Tibial artery (tissue), 4 donors: ENCODE measurements at regions not wholly inside any gene's neighbourhood (a gene's known extent, or its start where the extent isn't known, plus 50 kb on each side); places are given as distances from the start of the nearest gene placed in this dataset.

Experiments used
- DNase-seq, 2 donors: peaks; one replicate each; pipeline ENCODE4 v3.0.0-alpha.2; 2019
- H3K27ac ChIP-seq, 2 donors: fragments of 200-600 bp; sonication (generic) in 1 of 2; 1 replicate in 1 of 2; 2 replicates in 1 of 2; pipeline ENCODE4 v1.5.1; 2018 to 2019; ENCODE audit warnings: mild to moderate bottlenecking in 1 of 2
- H3K27me3 ChIP-seq, 2 donors: fragments of 200-600 bp; sonication (generic) in 1 of 2; one replicate each; pipeline versions ENCODE4 v1.5.1 to v1.6.0; 2016 to 2019
- H3K36me3 ChIP-seq, 3 donors: fragments of 200-600 bp; sonication (generic) in 2 of 3; one replicate each; pipeline ENCODE4 v1.5.1; 2016 to 2019; ENCODE audit warnings: mild to moderate bottlenecking in 2 of 3
- H3K4me1 ChIP-seq, 4 donors: fragments of 200-600 bp; sonication (generic) in 2 of 4; 1 replicate in 3 of 4; 2 replicates in 1 of 4; pipeline ENCODE4 v1.5.1; 2016 to 2019
- H3K4me3 ChIP-seq, 2 donors: fragments of 200-600 bp; sonication (generic) in 1 of 2; 1 replicate in 1 of 2; 2 replicates in 1 of 2; pipeline ENCODE4 v1.5.1; 2018 to 2019; ENCODE audit warnings: mild to moderate bottlenecking in 2 of 2
- H3K9me3 ChIP-seq, 3 donors: fragments of 200-600 bp; sonication (generic) in 1 of 3; one replicate each; pipeline ENCODE4 v1.5.1; 2016 to 2019
- CTCF ChIP-seq, 2 experiments: fragments of 200-600 bp in 1 of 2; fragments of 450-650 bp in 1 of 2; IDR thresholded peaks; one replicate each; pipeline ENCODE4 v1.5.1; 2017 to 2019; ENCODE audit warnings: antibody characterized with exemption in 2 of 2, mild to moderate bottlenecking in 1 of 2, moderate library complexity in 1 of 2
- intact Hi-C: fragments of 100-400 bp; cut with DNase I; formaldehyde crosslinking; loops from one replicate; pipeline ENCODE4 v1.15.0; 2023; ENCODE audit warnings: low total_unique reads

GRCh38 chr6:14258117-14258516, 140.5 kb downstream of the CD83 start:
- TF ChIP-seq CTCF (IDR thresholded peaks at IDR 0.05), result no peak
- Histone ChIP-seq H3K27ac (no peak overlapping the region), H3K9me3 (peaks cover 0 to 16% (median 0%) of the 10 kb centered on the region in 3 donors), H3K27me3 (no peaks in the 10 kb centered on the region), H3K36me3 (no peaks in the 10 kb centered on the region), H3K4me1 (no peaks in the 10 kb centered on the region), H3K4me3 (no peak overlapping the region)
- no peak for DNase-seq
- intact Hi-C loops, result no loop called here

DNA sequence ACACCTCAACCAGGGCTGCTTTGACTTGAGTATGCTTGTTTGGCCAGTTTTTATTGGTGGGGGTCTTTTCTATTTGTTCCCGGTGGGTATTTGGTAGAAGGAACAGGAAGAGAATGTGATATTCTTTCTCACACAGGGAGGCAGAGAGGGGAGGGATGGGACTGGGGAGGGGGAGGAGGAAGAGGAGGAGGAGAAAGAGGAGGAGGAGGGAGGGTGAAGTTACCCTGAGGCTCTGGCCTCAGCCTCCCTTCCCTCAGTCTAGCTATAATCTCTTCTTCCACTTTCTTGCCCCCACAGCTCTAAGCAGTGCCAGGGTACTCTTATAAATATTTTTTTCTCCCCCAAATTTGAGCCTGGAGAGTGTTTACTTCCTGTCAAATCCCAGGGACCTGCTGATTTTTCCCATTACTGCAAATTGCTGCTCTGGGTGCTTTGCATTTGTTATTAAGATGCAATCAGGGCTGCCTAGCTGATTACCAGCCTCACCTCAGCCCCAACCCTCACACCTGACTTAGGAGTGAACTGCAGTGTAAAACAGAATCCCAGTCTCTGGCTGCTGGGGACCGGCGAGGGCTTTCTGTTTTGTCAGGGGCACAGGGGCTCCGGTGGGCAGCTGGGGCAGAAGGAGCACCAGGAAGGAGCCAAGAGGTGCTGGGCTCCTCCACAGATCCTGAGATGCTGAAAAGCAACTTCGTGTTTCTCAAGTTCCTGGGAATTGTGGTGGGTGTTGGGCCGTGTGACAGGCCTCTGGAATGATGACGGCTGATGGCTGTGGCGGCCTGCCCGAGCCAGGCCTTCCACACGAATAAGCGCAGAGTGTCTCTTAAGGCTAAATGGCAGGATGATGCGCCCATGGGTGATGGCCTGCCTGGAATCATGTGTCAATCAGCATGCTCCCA, 141.4 kb downstream of the CD83 start:
- no peak overlapping the region for H3K27ac ChIP-seq
- no peak for DNase-seq
- H3K36me3 ChIP-seq, result no peaks in the 10 kb centered on the region
- intact Hi-C loops, result no loop called here
- H3K4me3 ChIP-seq, result no peak overlapping the region
- no peak for TF ChIP-seq CTCF (IDR thresholded peaks at IDR 0.05)
- no peaks in the 10 kb centered on the region for H3K27me3 ChIP-seq
- no peaks in the 10 kb centered on the region for H3K4me1 ChIP-seq
- peaks cover 0 to 22% (median 4%) of the 10 kb centered on the region in 3 donors for H3K9me3 ChIP-seq

- Histone ChIP-seq H3K9me3 (peaks cover 0 to 29% (median 7%) of the 10 kb centered on the region in 3 donors), H3K36me3 (no peaks in the 10 kb centered on the region), H3K27ac (no peak overlapping the region), H3K27me3 (no peaks in the 10 kb centered on the region), H3K4me3 (no peak overlapping the region), H3K4me1 (no peaks in the 10 kb centered on the region)
- no peak for DNase-seq
- intact Hi-C loops, result no loop called here
- no peak for TF ChIP-seq CTCF (IDR thresholded peaks at IDR 0.05)
These were observed 142.1 kb downstream of the CD83 start for GRCh38 chr6:14259594-14260152.

GRCh38 chr6:14260839-14261238, 143.3 kb downstream of the CD83 start:
- DNase-seq, result no peak
- no peaks in the 10 kb centered on the region for H3K4me1 ChIP-seq
- no peak overlapping the region for H3K4me3 ChIP-seq
- intact Hi-C loops, result no loop called here
- TF ChIP-seq CTCF (IDR thresholded peaks at IDR 0.05), result no peak
- no peaks in the 10 kb centered on the region for H3K27me3 ChIP-seq
- H3K9me3 ChIP-seq, result peaks cover 0 to 29% (median 7%) of the 10 kb centered on the region in 3 donors
- H3K36me3 ChIP-seq, result no peaks in the 10 kb centered on the region
- H3K27ac ChIP-seq, result no peak overlapping the region

DNA sequence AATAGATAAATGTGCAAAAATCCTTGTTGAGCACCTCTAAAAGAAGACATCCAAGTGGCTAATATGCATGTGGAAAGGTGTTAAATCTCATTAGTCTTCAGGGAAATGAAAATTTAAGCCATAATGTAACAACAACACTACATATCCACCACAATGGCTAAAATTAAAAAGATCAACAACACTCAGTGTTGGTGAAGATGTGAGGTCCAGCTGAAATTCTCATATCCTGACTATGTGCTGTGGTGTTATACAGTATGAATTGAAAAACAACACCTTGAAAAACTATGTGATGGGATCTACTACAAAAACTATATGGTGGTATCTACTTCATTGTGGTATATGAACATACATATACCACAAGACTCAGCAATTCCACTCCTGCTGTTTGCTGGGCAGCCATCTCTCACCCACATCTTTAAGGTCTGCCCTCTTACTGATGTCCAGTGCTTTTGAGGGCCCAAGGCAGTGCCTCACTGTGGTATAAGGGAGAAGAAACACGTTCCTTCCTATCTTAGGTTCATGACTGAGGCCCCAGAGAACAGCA, 146.4 kb downstream of the CD83 start:
- no peak overlapping the region for H3K4me3 ChIP-seq
- TF ChIP-seq CTCF (IDR thresholded peaks at IDR 0.05), result no peak
- intact Hi-C loops, result no loop called here

More for the DNA sequence above, 146.4 kb downstream of the CD83 start:
- Histone ChIP-seq H3K27me3 (no peaks in the 10 kb centered on the region), H3K36me3 (no peaks in the 10 kb centered on the region), H3K4me1 (no peaks in the 10 kb centered on the region), H3K9me3 (peaks cover 0 to 29% (median 7%) of the 10 kb centered on the region in 3 donors), H3K27ac (no peak overlapping the region)
- DNase-seq, result no peak
